ENCODE measurements at regions not wholly inside any gene's neighbourhood (a gene's known extent, or its start where the extent isn't known, plus 50 kb on each side); places are given as distances from the start of the nearest gene placed in this dataset.

DNA sequence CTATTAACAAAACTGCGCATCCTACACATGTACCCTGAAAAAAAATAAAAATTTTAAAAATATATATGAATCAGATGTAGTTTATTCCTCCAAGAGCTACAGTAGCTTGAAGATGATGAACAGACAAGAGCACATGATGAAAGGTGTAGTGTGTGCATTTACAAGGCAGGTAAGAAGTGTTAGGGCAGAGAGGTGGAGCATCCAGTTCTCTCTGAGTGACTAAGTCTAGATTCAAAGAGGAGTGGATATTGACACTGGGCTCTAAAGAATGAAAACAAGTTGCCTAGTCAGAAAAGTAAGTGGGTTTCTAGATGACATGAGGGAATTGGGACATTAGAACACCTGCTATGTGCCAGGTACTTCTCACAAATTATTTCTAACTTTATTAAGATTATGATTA is 76.0 kb upstream of the CARD18 start:
- Histone ChIP-seq H3K27me3 (replicated peaks in 1 of 2; ENCODE audit: control insufficient read depth in 2 of 2, insufficient read depth in 2 of 2, low read length in 1 of 2) (no peaks in the 10 kb centered on the region), H3K27ac (ENCODE audit: control insufficient read depth, insufficient read depth) (no peak overlapping the region), H2AFZ (ENCODE audit: control insufficient read depth, low read depth, low read length) (no peak overlapping the region), H3K4me2 (ENCODE audit: control insufficient read depth, insufficient read depth) (no peak overlapping the region), H4K20me1 (ENCODE audit: control insufficient read depth, insufficient read depth) (no peaks in the 10 kb centered on the region), H3K79me2 (ENCODE audit: control insufficient read depth, insufficient read depth, low read length) (no peaks in the 10 kb centered on the region), H3K9ac (ENCODE audit: control insufficient read depth, insufficient read depth, low read length) (no peak overlapping the region), H3K36me3 (ENCODE audit: control insufficient read depth in 2 of 2, insufficient read depth in 2 of 2, low read length in 1 of 2) (no peaks in the 10 kb centered on the region), H3K4me3 (no peak overlapping the region), H3K4me1 (ENCODE audit: control insufficient read depth, insufficient read depth, low read length) (no peaks in the 10 kb centered on the region), H3K9me3 (replicated peaks; ENCODE audit: control insufficient read depth, insufficient read depth, low read length) (no peaks in the 10 kb centered on the region)
- ChIA-PET POLR2A (no interaction called here), SMC1A (ENCODE audit: uncharacterized antibody, unreplicated experiment) (no interaction called here), RAD21 (ENCODE audit: unreplicated experiment) (no interaction called here), CTCF (no interaction called here)
- 80% methylated on average over 1 of the region's 1 CpG for WGBS (ENCODE audit: insufficient coverage, insufficient replicate concordance, low lambda C conversion rate, missing lambda C conversion rate)
- BruUV-seq (replicated peaks): no TSS peak
- in situ Hi-C loops (cut with MboI) (no loop called here), intact Hi-C loops (cut with micrococcal nuclease; ENCODE audit: unreplicated experiment) (no loop called here)
- DNase-seq (ENCODE audit: low read depth, low spot score) (no peak), ATAC-seq (no peak), FAIRE-seq (no peak)
- TF ChIP-seq EED (IDR thresholded peaks at IDR 0.05; ENCODE audit: low read depth) (no peak), CBFB (IDR thresholded peaks at IDR 0.05; ENCODE audit: low read depth) (no peak), MYB (IDR thresholded peaks at IDR 0.05; ENCODE audit: borderline replicate concordance, low read depth, low read length) (no peak)
- TF ChIP-seq, protein P1, sequence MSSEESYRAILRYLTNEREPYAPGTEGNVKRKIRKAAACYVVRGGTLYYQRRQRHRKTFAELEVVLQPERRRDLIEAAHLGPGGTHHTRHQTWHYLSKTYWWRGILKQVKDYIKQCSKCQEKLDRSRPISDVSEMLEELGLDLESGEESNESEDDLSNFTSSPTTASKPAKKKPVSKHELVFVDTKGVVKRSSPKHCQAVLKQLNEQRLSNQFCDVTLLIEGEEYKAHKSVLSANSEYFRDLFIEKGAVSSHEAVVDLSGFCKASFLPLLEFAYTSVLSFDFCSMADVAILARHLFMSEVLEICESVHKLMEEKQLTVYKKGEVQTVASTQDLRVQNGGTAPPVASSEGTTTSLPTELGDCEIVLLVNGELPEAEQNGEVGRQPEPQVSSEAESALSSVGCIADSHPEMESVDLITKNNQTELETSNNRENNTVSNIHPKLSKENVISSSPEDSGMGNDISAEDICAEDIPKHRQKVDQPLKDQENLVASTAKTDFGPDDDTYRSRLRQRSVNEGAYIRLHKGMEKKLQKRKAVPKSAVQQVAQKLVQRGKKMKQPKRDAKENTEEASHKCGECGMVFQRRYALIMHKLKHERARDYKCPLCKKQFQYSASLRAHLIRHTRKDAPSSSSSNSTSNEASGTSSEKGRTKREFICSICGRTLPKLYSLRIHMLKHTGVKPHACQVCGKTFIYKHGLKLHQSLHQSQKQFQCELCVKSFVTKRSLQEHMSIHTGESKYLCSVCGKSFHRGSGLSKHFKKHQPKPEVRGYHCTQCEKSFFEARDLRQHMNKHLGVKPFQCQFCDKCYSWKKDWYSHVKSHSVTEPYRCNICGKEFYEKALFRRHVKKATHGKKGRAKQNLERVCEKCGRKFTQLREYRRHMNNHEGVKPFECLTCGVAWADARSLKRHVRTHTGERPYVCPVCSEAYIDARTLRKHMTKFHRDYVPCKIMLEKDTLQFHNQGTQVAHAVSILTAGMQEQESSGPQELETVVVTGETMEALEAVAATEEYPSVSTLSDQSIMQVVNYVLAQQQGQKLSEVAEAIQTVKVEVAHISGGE (CRISPR knock-in tag; IDR thresholded peaks at IDR 0.05): no peak

Data from GM12878 (cell line).